22Rv1 (cell line): ENCODE measurements at regions not wholly inside any gene's neighbourhood (a gene's known extent, or its start where the extent isn't known, plus 50 kb on each side); places are given as distances from the start of the nearest gene placed in this dataset.

ENCODE experiments used
- ZFX ChIP-seq: fragments of 450-650 bp; IDR thresholded peaks from 2 replicates; pipeline ENCODE4 v1.6.1; 2017; ENCODE audit warnings: antibody characterized with exemption, borderline replicate concordance
- TF ChIP-seq, protein P1 (sequence below): fragments of 450-650 bp; IDR thresholded peaks from 2 replicates; pipeline ENCODE4 v1.5.1; 2017; ENCODE audit warnings: mild to moderate bottlenecking

DNA sequence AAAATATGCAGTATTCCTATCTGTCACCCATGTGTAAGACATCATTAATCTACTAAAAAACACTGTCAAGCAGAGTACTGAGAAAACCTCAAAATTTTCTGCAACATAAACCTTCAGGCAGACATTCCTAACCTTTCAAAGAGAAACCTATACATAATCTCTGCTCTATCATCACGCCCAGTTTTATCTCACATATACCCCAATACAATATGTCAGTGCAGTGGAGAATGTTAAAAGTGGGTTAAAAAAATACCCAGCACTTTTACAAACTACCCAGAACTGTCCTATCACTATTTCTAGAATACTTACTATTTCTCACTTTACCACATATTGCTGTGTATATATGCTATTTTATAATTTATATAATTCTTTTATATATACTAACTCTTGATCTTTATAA, 922.0 kb upstream of the SORCS1 start:
- TF ChIP-seq, protein P1, sequence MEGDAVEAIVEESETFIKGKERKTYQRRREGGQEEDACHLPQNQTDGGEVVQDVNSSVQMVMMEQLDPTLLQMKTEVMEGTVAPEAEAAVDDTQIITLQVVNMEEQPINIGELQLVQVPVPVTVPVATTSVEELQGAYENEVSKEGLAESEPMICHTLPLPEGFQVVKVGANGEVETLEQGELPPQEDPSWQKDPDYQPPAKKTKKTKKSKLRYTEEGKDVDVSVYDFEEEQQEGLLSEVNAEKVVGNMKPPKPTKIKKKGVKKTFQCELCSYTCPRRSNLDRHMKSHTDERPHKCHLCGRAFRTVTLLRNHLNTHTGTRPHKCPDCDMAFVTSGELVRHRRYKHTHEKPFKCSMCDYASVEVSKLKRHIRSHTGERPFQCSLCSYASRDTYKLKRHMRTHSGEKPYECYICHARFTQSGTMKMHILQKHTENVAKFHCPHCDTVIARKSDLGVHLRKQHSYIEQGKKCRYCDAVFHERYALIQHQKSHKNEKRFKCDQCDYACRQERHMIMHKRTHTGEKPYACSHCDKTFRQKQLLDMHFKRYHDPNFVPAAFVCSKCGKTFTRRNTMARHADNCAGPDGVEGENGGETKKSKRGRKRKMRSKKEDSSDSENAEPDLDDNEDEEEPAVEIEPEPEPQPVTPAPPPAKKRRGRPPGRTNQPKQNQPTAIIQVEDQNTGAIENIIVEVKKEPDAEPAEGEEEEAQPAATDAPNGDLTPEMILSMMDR = no peak
- TF ChIP-seq ZFX = no peak
